Mucosa of descending colon (tissue), 3 donors: ENCODE measurements at regions not wholly inside any gene's neighbourhood (a gene's known extent, or its start where the extent isn't known, plus 50 kb on each side); places are given as distances from the start of the nearest gene placed in this dataset.

Experiments
- ATAC-seq: fragments of 200-7000 bp; cut with Tn5 transposase; one replicate; pipeline ENCODE4 v1.9.1; 2020; ENCODE audit warnings: mild to moderate bottlenecking, moderate library complexity
- DNase-seq, 3 donors: peaks; one replicate each; pipeline ENCODE4 v3.0.0-alpha.2; 2020
- H3K36me3 ChIP-seq: fragments of 200-600 bp; one replicate; pipeline ENCODE4 v1.8.0; 2021; ENCODE audit warnings: low read depth, mild to moderate bottlenecking
- H3K4me1 ChIP-seq: fragments of 200-600 bp; one replicate; pipeline ENCODE4 v1.8.0; 2021; ENCODE audit warnings: low read depth, mild to moderate bottlenecking
- H3K4me3 ChIP-seq: fragments of 200-600 bp; one replicate; pipeline ENCODE4 v1.8.0; 2021; ENCODE audit warnings: mild to moderate bottlenecking
- H3K9me3 ChIP-seq: fragments of 200-600 bp; one replicate; pipeline ENCODE4 v1.8.0; 2021; ENCODE audit warnings: mild to moderate bottlenecking
- CTCF ChIP-seq: fragments of 200-600 bp; IDR thresholded peaks from one replicate; pipeline ENCODE4 v1.8.0; 2022; ENCODE audit warnings: antibody characterized with exemption, mild to moderate bottlenecking
- intact Hi-C, 2 donors: fragments of 100-400 bp; cut with DNase I in 1 of 2; cut with micrococcal nuclease in 1 of 2; formaldehyde crosslinking; loops; one replicate each; pipeline versions ENCODE4 v1.11.0 to v1.11.1; 2022; cut with DNase I, micrococcal nuclease
- donor health status: DM: no; HTN: no; CAD: no; lungs with moderate emphysema.
- donor health status: DM: no; HTN: no; CAD: no.
- donor health status: DM: no; HTN: yes; CAD: no.

DNA sequence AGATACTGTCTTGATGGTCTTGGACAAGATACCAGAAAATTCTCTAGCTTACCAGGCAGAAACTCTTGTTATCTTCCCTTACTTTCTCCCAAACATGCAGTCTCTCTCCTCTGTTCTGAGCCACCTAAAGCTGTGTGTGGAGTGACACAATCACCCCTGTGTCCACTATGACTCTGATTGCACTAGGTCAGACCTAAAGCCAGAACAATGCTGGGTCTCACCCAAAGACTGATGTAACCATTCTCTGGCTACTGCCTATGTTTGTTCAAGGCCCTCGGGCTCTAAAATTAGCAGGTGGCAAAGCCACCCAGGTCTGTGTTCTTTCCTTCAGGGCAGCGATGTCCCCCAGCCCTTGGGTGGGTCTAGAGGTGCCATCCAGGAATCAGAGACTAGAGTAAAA lies 200.5 kb downstream of the KCNA4 start:
- Histone ChIP-seq H3K9me3 (peaks cover 29% of the 10 kb centered on the region), H3K36me3 (no peaks in the 10 kb centered on the region), H3K4me1 (no peaks in the 10 kb centered on the region), H3K4me3 (no peak overlapping the region)
- ATAC-seq: no peak
- TF ChIP-seq CTCF: no peak
- intact Hi-C loops: no loop called here
- no peak for DNase-seq

- H3K4me3 ChIP-seq: no peak overlapping the region
- intact Hi-C loops: no loop called here
- DNase-seq: no peak
- H3K36me3 ChIP-seq: no peaks in the 10 kb centered on the region
- peaks cover 29% of the 10 kb centered on the region for H3K9me3 ChIP-seq
- no peak for ATAC-seq
- H3K4me1 ChIP-seq: no peaks in the 10 kb centered on the region
- TF ChIP-seq CTCF: no peak
Observed at GRCh38 chr11:29809121-29809520, 207.7 kb downstream of the KCNA4 start.

DNA sequence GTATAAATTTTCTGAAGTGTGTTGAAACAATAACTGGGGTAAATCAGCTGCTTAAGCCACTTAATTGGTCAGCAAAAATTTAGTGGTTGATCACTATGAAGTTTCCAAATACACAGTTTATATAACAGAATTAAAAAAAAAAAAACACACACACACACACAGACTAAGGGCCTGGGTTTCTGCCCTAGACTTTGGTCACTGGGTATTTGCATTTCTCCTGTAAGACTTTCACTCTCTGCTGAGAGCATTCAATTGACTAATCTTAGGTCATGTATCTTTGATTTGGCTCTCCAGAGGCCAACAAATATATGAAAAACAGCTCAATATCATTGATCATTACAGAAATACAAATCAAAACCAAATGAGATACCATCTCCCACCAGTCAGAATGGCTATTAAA lies 214.3 kb downstream of the KCNA4 start:
- no peak for ATAC-seq
- Histone ChIP-seq H3K36me3 (no peaks in the 10 kb centered on the region), H3K9me3 (peaks cover 27% of the 10 kb centered on the region), H3K4me3 (no peak overlapping the region), H3K4me1 (no peaks in the 10 kb centered on the region)
- intact Hi-C loops: no loop called here
- no peak for TF ChIP-seq CTCF
- no peak for DNase-seq

- intact Hi-C loops: no loop called here
- peaks cover 24% of the 10 kb centered on the region for H3K9me3 ChIP-seq
- no peaks in the 10 kb centered on the region for H3K36me3 ChIP-seq
- no peak for TF ChIP-seq CTCF
- ATAC-seq (no peak), DNase-seq (no peak)
- no peaks in the 10 kb centered on the region for H3K4me1 ChIP-seq
- H3K4me3 ChIP-seq: no peak overlapping the region
Observed at GRCh38 chr11:29801561-29801960, 215.3 kb downstream of the KCNA4 start.

- no peak for DNase-seq
- intact Hi-C loops: no loop called here
- TF ChIP-seq CTCF: no peak
- H3K4me1 ChIP-seq: no peaks in the 10 kb centered on the region
- ATAC-seq: no peak
- H3K36me3 ChIP-seq: no peaks in the 10 kb centered on the region
- no peak overlapping the region for H3K4me3 ChIP-seq
- peaks cover 19% of the 10 kb centered on the region for H3K9me3 ChIP-seq
Observed at GRCh38 chr11:29786092-29786491, 230.7 kb downstream of the KCNA4 start.

DNA sequence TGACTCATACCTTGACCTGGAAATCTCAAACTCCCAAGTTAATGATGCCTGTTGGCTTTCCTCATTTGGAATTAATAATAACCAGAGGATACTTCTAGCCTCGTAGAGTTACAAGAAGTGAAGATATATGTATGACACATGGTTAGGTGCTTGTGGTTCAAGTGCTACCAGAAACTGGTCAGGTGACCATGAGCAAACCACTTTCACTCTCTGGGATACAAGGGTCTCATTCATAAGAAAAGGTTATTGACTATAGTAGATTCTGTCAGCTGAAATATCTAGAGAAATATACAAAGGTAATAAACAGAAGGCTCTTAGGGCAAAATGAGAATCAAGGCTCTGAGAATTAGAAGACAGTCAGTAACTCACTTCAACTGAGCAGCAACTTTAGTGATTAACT lies 233.3 kb downstream of the KCNA4 start:
- intact Hi-C loops: no loop called here
- no peaks in the 10 kb centered on the region for H3K36me3 ChIP-seq
- no peak for ATAC-seq
- DNase-seq: no peak
- TF ChIP-seq CTCF: no peak
- H3K4me3 ChIP-seq: no peak overlapping the region
- H3K4me1 ChIP-seq: no peaks in the 10 kb centered on the region
- peaks cover 33% of the 10 kb centered on the region for H3K9me3 ChIP-seq
